ENCODE measurements at regions not wholly inside any gene's neighbourhood (a gene's known extent, or its start where the extent isn't known, plus 50 kb on each side); places are given as distances from the start of the nearest gene placed in this dataset.
"Not testable (repeated sequence)": the region's sequence is repeated elsewhere in the genome, so short reads cannot be mapped to it uniquely, and the experiment has no call there.

GRCh38 chr3:152891678-152892077 is 56.7 kb downstream of the P2RY1 start:
- Mint-ChIP-seq H3K9me3 (peaks cover 3% of the 10 kb centered on the region), H3K4me3 (no peak overlapping the region), H3K4me1 (ENCODE audit: low read depth) (no peaks in the 10 kb centered on the region), H3K36me3 (ENCODE audit: insufficient read depth) (no peaks in the 10 kb centered on the region), H3K27me3 (ENCODE audit: low read depth) (no peaks in the 10 kb centered on the region)
- ATAC-seq (no peak), DNase-seq (no peak)

GRCh38 chr3:152892446-152892845 is 57.5 kb downstream of the P2RY1 start:
- ATAC-seq (no peak), DNase-seq (no peak)
- peaks cover 3% of the 10 kb centered on the region for H3K9me3 Mint-ChIP-seq
- H3K4me3 Mint-ChIP-seq, result no peak overlapping the region
- no peaks in the 10 kb centered on the region for H3K4me1 Mint-ChIP-seq (ENCODE audit: low read depth)
- no peaks in the 10 kb centered on the region for H3K27me3 Mint-ChIP-seq (ENCODE audit: low read depth)
- H3K36me3 Mint-ChIP-seq (ENCODE audit: insufficient read depth), result no peaks in the 10 kb centered on the region

GRCh38 chr3:152893647-152894046 is 58.7 kb downstream of the P2RY1 start:
- Mint-ChIP-seq H3K4me1 (ENCODE audit: low read depth) (no peaks in the 10 kb centered on the region), H3K36me3 (ENCODE audit: insufficient read depth) (no peaks in the 10 kb centered on the region), H3K9me3 (peaks cover 3% of the 10 kb centered on the region), H3K27me3 (ENCODE audit: low read depth) (no peaks in the 10 kb centered on the region), H3K4me3 (no peak overlapping the region)
- DNase-seq, result no peak
- no peak for ATAC-seq

- H3K9me3 Mint-ChIP-seq, result peaks cover 1% of the 10 kb centered on the region
- ATAC-seq (no peak), DNase-seq (no peak)
- H3K27me3 Mint-ChIP-seq (ENCODE audit: low read depth), result no peaks in the 10 kb centered on the region
- H3K4me3 Mint-ChIP-seq, result no peak overlapping the region
- no peaks in the 10 kb centered on the region for H3K4me1 Mint-ChIP-seq (ENCODE audit: low read depth)
- H3K36me3 Mint-ChIP-seq (ENCODE audit: insufficient read depth), result no peaks in the 10 kb centered on the region
Observed at GRCh38 chr3:152899306-152899705, 64.4 kb downstream of the P2RY1 start.

- H3K9me3 Mint-ChIP-seq, result peaks cover 4% of the 10 kb centered on the region
- no peaks in the 10 kb centered on the region for H3K27me3 Mint-ChIP-seq (ENCODE audit: low read depth)
- H3K36me3 Mint-ChIP-seq (ENCODE audit: insufficient read depth), result no peaks in the 10 kb centered on the region
- H3K4me1 Mint-ChIP-seq (ENCODE audit: low read depth), result no peaks in the 10 kb centered on the region
- no peak for DNase-seq
- no peak overlapping the region for H3K4me3 Mint-ChIP-seq
- ATAC-seq, result no peak
Observed at GRCh38 chr3:152902141-152902669, 67.3 kb downstream of the P2RY1 start.

- Mint-ChIP-seq H3K27me3 (ENCODE audit: low read depth) (no peaks in the 10 kb centered on the region), H3K4me3 (no peak overlapping the region), H3K4me1 (ENCODE audit: low read depth) (no peaks in the 10 kb centered on the region), H3K9me3 (peaks cover 4% of the 10 kb centered on the region), H3K36me3 (ENCODE audit: insufficient read depth) (no peaks in the 10 kb centered on the region)
- DNase-seq (no peak), ATAC-seq (no peak)
Observed at GRCh38 chr3:152905631-152906030, 70.7 kb downstream of the P2RY1 start.

GRCh38 chr3:152909180-152909883 is 74.4 kb downstream of the P2RY1 start:
- Mint-ChIP-seq H3K4me1 (ENCODE audit: low read depth) (no peaks in the 10 kb centered on the region), H3K4me3 (no peak overlapping the region), H3K27me3 (ENCODE audit: low read depth) (no peaks in the 10 kb centered on the region), H3K9me3 (peaks cover 6% of the 10 kb centered on the region), H3K36me3 (ENCODE audit: insufficient read depth) (no peaks in the 10 kb centered on the region)
- DNase-seq, result no peak
- ATAC-seq, result no peak

GRCh38 chr3:152910211-152910610 is 75.3 kb downstream of the P2RY1 start:
- H3K4me3 Mint-ChIP-seq, result no peak overlapping the region
- no peaks in the 10 kb centered on the region for H3K27me3 Mint-ChIP-seq (ENCODE audit: low read depth)
- H3K4me1 Mint-ChIP-seq (ENCODE audit: low read depth), result no peaks in the 10 kb centered on the region
- H3K36me3 Mint-ChIP-seq (ENCODE audit: insufficient read depth), result no peaks in the 10 kb centered on the region
- ATAC-seq (no peak), DNase-seq (no peak)
- peaks cover 3% of the 10 kb centered on the region for H3K9me3 Mint-ChIP-seq

GRCh38 chr3:152910966-152911365 is 76.0 kb downstream of the P2RY1 start:
- Mint-ChIP-seq H3K27me3 (ENCODE audit: low read depth) (no peaks in the 10 kb centered on the region), H3K4me3 (no peak overlapping the region), H3K4me1 (ENCODE audit: low read depth) (no peaks in the 10 kb centered on the region), H3K36me3 (ENCODE audit: insufficient read depth) (no peaks in the 10 kb centered on the region), H3K9me3 (peaks cover 3% of the 10 kb centered on the region)
- ATAC-seq, result no peak
- DNase-seq, result no peak

- not testable (repeated sequence) for H3K9me3 Mint-ChIP-seq; H3K36me3 Mint-ChIP-seq (ENCODE audit: insufficient read depth)
Observed at GRCh38 chr3:152914743-152915142, 79.8 kb downstream of the P2RY1 start.

GRCh38 chr3:152915695-152916094 is 80.8 kb downstream of the P2RY1 start:
- Mint-ChIP-seq H3K9me3 (peaks cover 3% of the 10 kb centered on the region), H3K4me1 (ENCODE audit: low read depth) (no peaks in the 10 kb centered on the region), H3K27me3 (ENCODE audit: low read depth) (no peaks in the 10 kb centered on the region), H3K36me3 (ENCODE audit: insufficient read depth) (no peaks in the 10 kb centered on the region), H3K4me3 (no peak overlapping the region)
- no peak for ATAC-seq
- no peak for DNase-seq

More at GRCh38 chr3:152914743-152915142, 79.8 kb downstream of the P2RY1 start:
- not testable (repeated sequence) for H3K4me1 Mint-ChIP-seq (ENCODE audit: low read depth); ATAC-seq; H3K27me3 Mint-ChIP-seq (ENCODE audit: low read depth); DNase-seq; H3K4me3 Mint-ChIP-seq

GRCh38 chr3:152916753-152917279 is 81.9 kb downstream of the P2RY1 start:
- Mint-ChIP-seq H3K27me3 (ENCODE audit: low read depth) (no peaks in the 10 kb centered on the region), H3K9me3 (peaks cover 3% of the 10 kb centered on the region), H3K4me3 (peak overlapping the region; percentile 26), H3K36me3 (ENCODE audit: insufficient read depth) (no peaks in the 10 kb centered on the region), H3K4me1 (ENCODE audit: low read depth) (no peaks in the 10 kb centered on the region)
- ATAC-seq (no peak), DNase-seq (no peak)

- ATAC-seq (no peak), DNase-seq (no peak)
- Mint-ChIP-seq H3K9me3 (no peaks in the 10 kb centered on the region), H3K27me3 (ENCODE audit: low read depth) (no peaks in the 10 kb centered on the region), H3K36me3 (ENCODE audit: insufficient read depth) (no peaks in the 10 kb centered on the region), H3K4me3 (no peak overlapping the region), H3K4me1 (ENCODE audit: low read depth) (no peaks in the 10 kb centered on the region)
Observed at GRCh38 chr3:152921351-152921750, 86.4 kb downstream of the P2RY1 start.

- H3K9me3 Mint-ChIP-seq, result no peaks in the 10 kb centered on the region
- no peaks in the 10 kb centered on the region for H3K27me3 Mint-ChIP-seq (ENCODE audit: low read depth)
- no peaks in the 10 kb centered on the region for H3K36me3 Mint-ChIP-seq (ENCODE audit: insufficient read depth)
- DNase-seq (no peak), ATAC-seq (no peak)
- no peaks in the 10 kb centered on the region for H3K4me1 Mint-ChIP-seq (ENCODE audit: low read depth)
- no peak overlapping the region for H3K4me3 Mint-ChIP-seq
Observed at GRCh38 chr3:152922554-152922953, 87.6 kb downstream of the P2RY1 start.

- Mint-ChIP-seq H3K27me3 (ENCODE audit: low read depth) (no peaks in the 10 kb centered on the region), H3K36me3 (ENCODE audit: insufficient read depth) (no peaks in the 10 kb centered on the region), H3K4me3 (no peak overlapping the region), H3K4me1 (ENCODE audit: low read depth) (no peaks in the 10 kb centered on the region), H3K9me3 (no peaks in the 10 kb centered on the region)
- ATAC-seq (no peak), DNase-seq (no peak)
Observed at GRCh38 chr3:152927131-152927530, 92.2 kb downstream of the P2RY1 start.

All from activated T-cell treated with anti-CD3 and anti-CD28 coated beads, Interleukin-2, amount 50 U/mL, for 4 hours (primary cell).